ENCODE measurements at regions not wholly inside any gene's neighbourhood (a gene's known extent, or its start where the extent isn't known, plus 50 kb on each side); places are given as distances from the start of the nearest gene placed in this dataset.

DNA sequence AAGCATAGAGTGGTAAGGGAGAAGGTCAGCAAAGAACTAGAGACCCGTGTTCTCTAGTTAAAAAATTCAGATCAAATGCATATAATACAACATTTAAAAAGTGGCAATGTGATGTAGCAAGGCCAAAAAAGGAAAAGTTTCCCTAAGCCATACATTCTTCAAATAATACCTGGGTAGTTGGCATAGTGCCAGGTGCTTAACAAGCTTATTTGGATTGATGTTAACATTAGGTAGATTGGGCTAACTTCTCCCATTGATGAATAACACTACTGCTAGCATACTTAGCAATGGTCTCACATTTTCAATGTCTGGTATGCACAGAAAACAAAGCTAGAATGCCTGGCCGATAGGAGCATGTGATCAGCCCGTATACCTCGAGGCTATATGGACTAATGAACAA is 283.6 kb upstream of the RARB start (continued):
- TF ChIP-seq, protein P1, sequence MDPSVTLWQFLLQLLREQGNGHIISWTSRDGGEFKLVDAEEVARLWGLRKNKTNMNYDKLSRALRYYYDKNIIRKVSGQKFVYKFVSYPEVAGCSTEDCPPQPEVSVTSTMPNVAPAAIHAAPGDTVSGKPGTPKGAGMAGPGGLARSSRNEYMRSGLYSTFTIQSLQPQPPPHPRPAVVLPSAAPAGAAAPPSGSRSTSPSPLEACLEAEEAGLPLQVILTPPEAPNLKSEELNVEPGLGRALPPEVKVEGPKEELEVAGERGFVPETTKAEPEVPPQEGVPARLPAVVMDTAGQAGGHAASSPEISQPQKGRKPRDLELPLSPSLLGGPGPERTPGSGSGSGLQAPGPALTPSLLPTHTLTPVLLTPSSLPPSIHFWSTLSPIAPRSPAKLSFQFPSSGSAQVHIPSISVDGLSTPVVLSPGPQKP (IDR thresholded peaks at IDR 0.05; ENCODE audit: low read depth, low read length), result no peak
- TF ChIP-seq MYC (IDR thresholded peaks at IDR 0.05; ENCODE audit: borderline replicate concordance, low read length) (no peak), KDM5A (IDR thresholded peaks at IDR 0.05) (no peak)
- TF ChIP-seq, protein P2, sequence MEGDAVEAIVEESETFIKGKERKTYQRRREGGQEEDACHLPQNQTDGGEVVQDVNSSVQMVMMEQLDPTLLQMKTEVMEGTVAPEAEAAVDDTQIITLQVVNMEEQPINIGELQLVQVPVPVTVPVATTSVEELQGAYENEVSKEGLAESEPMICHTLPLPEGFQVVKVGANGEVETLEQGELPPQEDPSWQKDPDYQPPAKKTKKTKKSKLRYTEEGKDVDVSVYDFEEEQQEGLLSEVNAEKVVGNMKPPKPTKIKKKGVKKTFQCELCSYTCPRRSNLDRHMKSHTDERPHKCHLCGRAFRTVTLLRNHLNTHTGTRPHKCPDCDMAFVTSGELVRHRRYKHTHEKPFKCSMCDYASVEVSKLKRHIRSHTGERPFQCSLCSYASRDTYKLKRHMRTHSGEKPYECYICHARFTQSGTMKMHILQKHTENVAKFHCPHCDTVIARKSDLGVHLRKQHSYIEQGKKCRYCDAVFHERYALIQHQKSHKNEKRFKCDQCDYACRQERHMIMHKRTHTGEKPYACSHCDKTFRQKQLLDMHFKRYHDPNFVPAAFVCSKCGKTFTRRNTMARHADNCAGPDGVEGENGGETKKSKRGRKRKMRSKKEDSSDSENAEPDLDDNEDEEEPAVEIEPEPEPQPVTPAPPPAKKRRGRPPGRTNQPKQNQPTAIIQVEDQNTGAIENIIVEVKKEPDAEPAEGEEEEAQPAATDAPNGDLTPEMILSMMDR (IDR thresholded peaks at IDR 0.05), result no peak

DNA sequence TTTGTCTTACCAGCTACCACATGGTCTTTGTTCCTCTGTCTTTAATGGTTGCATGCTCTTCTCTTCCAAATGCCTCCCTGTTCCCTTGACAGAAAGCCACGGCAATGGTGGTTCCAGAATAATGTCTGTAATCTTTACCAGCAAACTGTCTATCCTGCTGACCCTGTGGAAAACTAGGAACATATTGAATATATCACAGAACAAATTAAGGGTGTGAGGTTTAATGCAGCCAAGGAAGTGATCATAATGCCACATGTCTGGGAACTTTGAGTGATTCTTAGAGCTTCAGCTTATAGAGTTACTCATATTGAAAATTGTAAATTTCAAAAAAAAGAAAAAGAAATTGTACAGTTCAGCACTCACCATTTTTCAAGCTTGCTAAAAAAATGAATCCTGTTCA is 282.9 kb upstream of the RARB start:
- WGBS (ENCODE audit: missing lambda C conversion rate), result 46% methylated on average over 1 of the region's 1 CpG
- CTCF ChIA-PET, result no interaction called here

DNA sequence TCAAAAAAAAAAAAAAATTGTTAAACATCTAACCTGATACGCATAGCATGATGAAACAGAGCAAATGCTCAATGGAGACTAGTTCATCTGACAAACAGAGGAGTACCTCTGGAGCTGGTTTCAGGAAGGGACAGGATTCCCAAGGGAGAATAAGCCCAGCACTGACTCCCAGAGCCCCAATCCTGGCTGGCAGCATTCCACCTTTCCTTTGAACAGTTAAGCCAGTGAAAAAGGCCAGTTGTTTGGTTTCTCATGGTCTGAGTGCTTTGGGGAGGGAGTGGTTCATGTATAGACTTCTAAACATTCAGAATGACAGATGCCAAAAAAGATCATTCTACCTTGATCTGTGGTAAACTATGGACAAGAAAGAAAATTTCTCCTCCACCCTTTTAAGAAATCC is 277.9 kb upstream of the RARB start:
- TF ChIP-seq, protein P3, sequence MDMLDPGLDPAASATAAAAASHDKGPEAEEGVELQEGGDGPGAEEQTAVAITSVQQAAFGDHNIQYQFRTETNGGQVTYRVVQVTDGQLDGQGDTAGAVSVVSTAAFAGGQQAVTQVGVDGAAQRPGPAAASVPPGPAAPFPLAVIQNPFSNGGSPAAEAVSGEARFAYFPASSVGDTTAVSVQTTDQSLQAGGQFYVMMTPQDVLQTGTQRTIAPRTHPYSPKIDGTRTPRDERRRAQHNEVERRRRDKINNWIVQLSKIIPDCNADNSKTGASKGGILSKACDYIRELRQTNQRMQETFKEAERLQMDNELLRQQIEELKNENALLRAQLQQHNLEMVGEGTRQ (IDR thresholded peaks at IDR 0.05), result no peak
- TF ChIP-seq HOXB13 (CRISPR knock-in tag; IDR thresholded peaks at IDR 0.05; ENCODE audit: low read depth), result no peak
- no peak for TF ChIP-seq ZSCAN20 (CRISPR knock-in tag; IDR thresholded peaks at IDR 0.05)
- TF ChIP-seq RCOR1 (IDR thresholded peaks at IDR 0.05; ENCODE audit: low read depth, low read length), result no peak
- no peak overlapping the region for H3K4me3 ChIP-seq
- 65% methylated on average over 1 of the region's 1 CpG for WGBS (ENCODE audit: missing lambda C conversion rate)
- no peaks in the 10 kb centered on the region for H3K9me3 ChIP-seq
- no peak for FAIRE-seq
- no peaks in the 10 kb centered on the region for H3K4me1 ChIP-seq
- no peak overlapping the region for H3K27ac ChIP-seq
- DNase-seq (ENCODE audit: low read depth in 1 of 2, low spot score in 1 of 2), result no peak
- ChIA-PET CTCF (interaction anchor here (0.6 kb wide), 1 partner anchor 1868 kb away, joined by 4 read pairs; no protein-coding TSS in a partner anchor), POLR2A (no interaction called here)
- H3K4me2 ChIP-seq, result no peak overlapping the region
- ATAC-seq, result no peak

More for the DNA sequence above, 282.9 kb upstream of the RARB start:
- Histone ChIP-seq H3K9me3 (no peaks in the 10 kb centered on the region), H3K27ac (no peak overlapping the region), H3K4me1 (no peaks in the 10 kb centered on the region), H3K4me2 (no peak overlapping the region), H3K4me3 (no peak overlapping the region)
- FAIRE-seq, result no peak
- DNase-seq (ENCODE audit: low read depth in 1 of 2, low spot score in 1 of 2), result no peak
- no peak for ATAC-seq
- POLR2A ChIA-PET, result no interaction called here
- no peak for TF ChIP-seq JUNB (IDR thresholded peaks at IDR 0.05)
- TF ChIP-seq SREBF2 (IDR thresholded peaks at IDR 0.05), result no peak
- no peak for TF ChIP-seq ZFP36 (IDR thresholded peaks at IDR 0.05; ENCODE audit: borderline replicate concordance, partially characterized antibody)
- TF ChIP-seq, protein P2 (IDR thresholded peaks at IDR 0.05), result no peak
- TF ChIP-seq CEBPB (IDR thresholded peaks at IDR 0.05), result no peak
- no peak for TF ChIP-seq RARB (CRISPR knock-in tag; IDR thresholded peaks at IDR 0.05)
- no peak for TF ChIP-seq ZNF302 (CRISPR knock-in tag; IDR thresholded peaks at IDR 0.05)
- TF ChIP-seq FOSL2 (IDR thresholded peaks at IDR 0.05), result no peak
- no peak for TF ChIP-seq FOSL2 (CRISPR knock-in tag; IDR thresholded peaks at IDR 0.05)
- TF ChIP-seq, protein P4, sequence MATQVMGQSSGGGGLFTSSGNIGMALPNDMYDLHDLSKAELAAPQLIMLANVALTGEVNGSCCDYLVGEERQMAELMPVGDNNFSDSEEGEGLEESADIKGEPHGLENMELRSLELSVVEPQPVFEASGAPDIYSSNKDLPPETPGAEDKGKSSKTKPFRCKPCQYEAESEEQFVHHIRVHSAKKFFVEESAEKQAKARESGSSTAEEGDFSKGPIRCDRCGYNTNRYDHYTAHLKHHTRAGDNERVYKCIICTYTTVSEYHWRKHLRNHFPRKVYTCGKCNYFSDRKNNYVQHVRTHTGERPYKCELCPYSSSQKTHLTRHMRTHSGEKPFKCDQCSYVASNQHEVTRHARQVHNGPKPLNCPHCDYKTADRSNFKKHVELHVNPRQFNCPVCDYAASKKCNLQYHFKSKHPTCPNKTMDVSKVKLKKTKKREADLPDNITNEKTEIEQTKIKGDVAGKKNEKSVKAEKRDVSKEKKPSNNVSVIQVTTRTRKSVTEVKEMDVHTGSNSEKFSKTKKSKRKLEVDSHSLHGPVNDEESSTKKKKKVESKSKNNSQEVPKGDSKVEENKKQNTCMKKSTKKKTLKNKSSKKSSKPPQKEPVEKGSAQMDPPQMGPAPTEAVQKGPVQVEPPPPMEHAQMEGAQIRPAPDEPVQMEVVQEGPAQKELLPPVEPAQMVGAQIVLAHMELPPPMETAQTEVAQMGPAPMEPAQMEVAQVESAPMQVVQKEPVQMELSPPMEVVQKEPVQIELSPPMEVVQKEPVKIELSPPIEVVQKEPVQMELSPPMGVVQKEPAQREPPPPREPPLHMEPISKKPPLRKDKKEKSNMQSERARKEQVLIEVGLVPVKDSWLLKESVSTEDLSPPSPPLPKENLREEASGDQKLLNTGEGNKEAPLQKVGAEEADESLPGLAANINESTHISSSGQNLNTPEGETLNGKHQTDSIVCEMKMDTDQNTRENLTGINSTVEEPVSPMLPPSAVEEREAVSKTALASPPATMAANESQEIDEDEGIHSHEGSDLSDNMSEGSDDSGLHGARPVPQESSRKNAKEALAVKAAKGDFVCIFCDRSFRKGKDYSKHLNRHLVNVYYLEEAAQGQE (IDR thresholded peaks at IDR 0.05), result no peak
- no peak for TF ChIP-seq HOXA7 (CRISPR knock-in tag; IDR thresholded peaks at IDR 0.05)
- no peak for TF ChIP-seq NR3C1 (IDR thresholded peaks at IDR 0.05)
- TF ChIP-seq ESRRA (IDR thresholded peaks at IDR 0.05; ENCODE audit: borderline replicate concordance, low read length), result no peak
